ENCODE measurements at regions not wholly inside any gene's neighbourhood (a gene's known extent, or its start where the extent isn't known, plus 50 kb on each side); places are given as distances from the start of the nearest gene placed in this dataset.

DNA sequence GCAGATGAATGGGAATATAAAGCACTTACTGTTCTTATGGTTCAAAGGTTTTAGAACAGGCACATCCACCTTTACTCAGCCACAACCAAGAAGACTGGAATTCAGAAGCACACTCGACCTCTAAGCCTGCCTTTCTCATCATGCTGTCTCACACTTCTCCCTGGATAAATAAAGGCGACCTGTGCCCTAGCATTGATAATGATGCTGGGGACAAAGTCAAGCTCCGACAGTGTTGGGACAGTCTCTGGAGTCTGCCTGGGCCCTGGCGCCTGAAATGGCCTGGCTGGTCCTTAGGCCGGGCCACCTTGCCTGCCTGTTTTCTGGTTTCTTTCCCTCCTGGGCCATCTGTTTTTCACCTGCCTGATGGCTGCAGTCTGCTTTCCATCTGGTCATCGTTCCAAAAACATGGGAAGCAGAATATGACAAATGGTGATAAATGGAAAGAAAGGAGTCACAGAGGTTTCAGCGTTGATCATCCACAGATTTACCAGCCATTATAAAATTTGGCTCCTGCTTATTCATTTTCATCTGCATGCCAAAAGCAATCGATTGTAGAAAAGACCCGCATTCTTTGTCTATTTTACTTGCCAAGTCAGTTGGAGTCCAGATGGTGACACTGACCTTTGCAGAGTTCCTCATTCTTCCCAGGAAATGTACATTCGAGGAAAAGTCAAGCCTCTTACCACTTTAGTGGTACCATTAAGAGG lies 91.2 kb upstream of the KCNJ15 start:
- no peaks in the 10 kb centered on the region for H3K9me3 Mint-ChIP-seq
- no peaks in the 10 kb centered on the region for H3K27me3 ChIP-seq (ENCODE audit: control insufficient read depth, insufficient read depth, low read length, poor library complexity, severe bottlenecking)
- no peaks in the 10 kb centered on the region for H3K36me3 ChIP-seq (ENCODE audit: control insufficient read depth, insufficient read depth, low read length)
- DNase-seq = peak; percentile 59
- no peaks in the 10 kb centered on the region for H3K27me3 Mint-ChIP-seq (ENCODE audit: insufficient read depth)
- peak overlapping the region; percentile 80 for H3K27ac Mint-ChIP-seq
- H3K4me3 Mint-ChIP-seq = no peak overlapping the region
- H3K9me3 ChIP-seq (ENCODE audit: control insufficient read depth, low read length) = no peaks in the 10 kb centered on the region
- peak overlapping the region; percentile 16 for H3K27ac ChIP-seq (ENCODE audit: low read depth, low read length)
- TF ChIP-seq CTCF (conservative IDR thresholded peaks at IDR 0.05) = no peak
- peaks cover 37% of the 10 kb centered on the region for H3K4me1 Mint-ChIP-seq
- peak overlapping the region; percentile 53 for H3K4me3 ChIP-seq (ENCODE audit: low read length)
- H3K9ac ChIP-seq (ENCODE audit: extremely low read depth, low read length, poor library complexity, severe bottlenecking) = peak overlapping the region; percentile 39
- no peaks in the 10 kb centered on the region for H3K36me3 Mint-ChIP-seq (ENCODE audit: low read depth)
- peaks cover 32% of the 10 kb centered on the region for H3K4me1 ChIP-seq (ENCODE audit: control insufficient read depth, insufficient read depth, low read length)
- WGBS, 2 experiments (ENCODE audit: insufficient coverage in 1 of 2, insufficient read length in 1 of 2) = 75 to 76% methylated on average over 7 to 10 of the region's 10 CpGs

DNA sequence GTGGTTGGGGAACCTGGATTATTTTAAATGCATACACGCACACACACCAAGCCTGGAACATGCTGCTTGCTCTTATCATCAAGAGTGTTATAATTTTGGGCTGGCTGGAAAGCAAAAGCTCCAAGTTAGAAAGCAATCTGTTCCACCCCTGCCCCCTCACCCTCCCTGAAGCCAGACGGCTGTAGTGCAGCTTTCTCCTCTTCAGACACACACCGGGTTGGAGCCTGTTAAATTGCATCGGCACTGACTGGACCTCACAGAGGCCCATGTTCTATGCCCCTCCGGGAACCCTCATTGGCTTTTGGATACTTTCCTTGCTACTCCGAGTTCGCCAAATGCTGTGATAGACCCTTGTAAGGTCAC lies 90.6 kb upstream of the KCNJ15 start:
- no peaks in the 10 kb centered on the region for H3K27me3 Mint-ChIP-seq (ENCODE audit: insufficient read depth)
- H3K9me3 ChIP-seq (ENCODE audit: control insufficient read depth, low read length) = no peaks in the 10 kb centered on the region
- H3K4me1 ChIP-seq (ENCODE audit: control insufficient read depth, insufficient read depth, low read length) = peaks cover 32% of the 10 kb centered on the region
- peak overlapping the region; percentile 53 for H3K4me3 ChIP-seq (ENCODE audit: low read length)
- no peaks in the 10 kb centered on the region for H3K27me3 ChIP-seq (ENCODE audit: control insufficient read depth, insufficient read depth, low read length, poor library complexity, severe bottlenecking)
- H3K36me3 Mint-ChIP-seq (ENCODE audit: low read depth) = no peaks in the 10 kb centered on the region
- no peak overlapping the region for H3K4me3 Mint-ChIP-seq
- no peak for TF ChIP-seq CTCF (conservative IDR thresholded peaks at IDR 0.05)
- H3K36me3 ChIP-seq (ENCODE audit: control insufficient read depth, insufficient read depth, low read length) = no peaks in the 10 kb centered on the region
- H3K9me3 Mint-ChIP-seq = no peaks in the 10 kb centered on the region
- peaks cover 43% of the 10 kb centered on the region for H3K4me1 Mint-ChIP-seq
- peak overlapping the region; percentile 39 for H3K9ac ChIP-seq (ENCODE audit: extremely low read depth, low read length, poor library complexity, severe bottlenecking)
- no peak overlapping the region for H3K27ac ChIP-seq (ENCODE audit: low read depth, low read length)
- no peak overlapping the region for H3K27ac Mint-ChIP-seq
- WGBS, 2 experiments (ENCODE audit: insufficient coverage in 1 of 2, insufficient read length in 1 of 2) = 67 to 76% methylated on average over 3 to 7 of the region's 7 CpGs
- DNase-seq = no peak

- H3K4me3 ChIP-seq (ENCODE audit: low read length) = no peak overlapping the region
- Mint-ChIP-seq H3K4me1 (peaks cover 53% of the 10 kb centered on the region), H3K36me3 (ENCODE audit: low read depth) (peaks cover 3% of the 10 kb centered on the region), H3K4me3 (no peak overlapping the region), H3K9me3 (peaks cover 4% of the 10 kb centered on the region), H3K27me3 (ENCODE audit: insufficient read depth) (no peaks in the 10 kb centered on the region), H3K27ac (no peak overlapping the region)
- peak overlapping the region; percentile 1 for H3K9ac ChIP-seq (ENCODE audit: extremely low read depth, low read length, poor library complexity, severe bottlenecking)
- no peaks in the 10 kb centered on the region for H3K9me3 ChIP-seq (ENCODE audit: control insufficient read depth, low read length)
- H3K27me3 ChIP-seq (ENCODE audit: control insufficient read depth, insufficient read depth, low read length, poor library complexity, severe bottlenecking) = no peaks in the 10 kb centered on the region
- no peaks in the 10 kb centered on the region for H3K36me3 ChIP-seq (ENCODE audit: control insufficient read depth, insufficient read depth, low read length)
- no peak for DNase-seq
- H3K4me1 ChIP-seq (ENCODE audit: control insufficient read depth, insufficient read depth, low read length) = peaks cover 32% of the 10 kb centered on the region
- no peak overlapping the region for H3K27ac ChIP-seq (ENCODE audit: low read depth, low read length)
- TF ChIP-seq CTCF (conservative IDR thresholded peaks at IDR 0.05) = no peak
- 60 to 89% methylated on average over 1 to 3 of the region's 3 CpGs for WGBS, 2 experiments (ENCODE audit: insufficient coverage in 1 of 2, insufficient read length in 1 of 2)
These were observed 89.4 kb upstream of the KCNJ15 start for GRCh38 chr21:38167345-38167744.
